GM21723 (cell line): ENCODE measurements at regions not wholly inside any gene's neighbourhood (a gene's known extent, or its start where the extent isn't known, plus 50 kb on each side); places are given as distances from the start of the nearest gene placed in this dataset.
"Not testable (repeated sequence)": the region's sequence is repeated elsewhere in the genome, so short reads cannot be mapped to it uniquely, and the experiment has no call there.

Experiments used
- ATAC-seq: cut with Tn5 transposase; IDR thresholded peaks from one replicate; pipeline ENCODE4 v1.9.1; 2021; ENCODE audit warnings: mild to moderate bottlenecking, moderate library complexity; ENCODE audit not compliant: unreplicated experiment

GRCh38 chr14:51342226-51342625 lies 102.2 kb downstream of the TMX1 start:
- ATAC-seq: no peak

GRCh38 chr14:51351997-51352396 lies 112.0 kb downstream of the TMX1 start:
- no peak for ATAC-seq

- no peak for ATAC-seq
Measured at GRCh38 chr14:51353901-51354300, 113.9 kb downstream of the TMX1 start.

DNA sequence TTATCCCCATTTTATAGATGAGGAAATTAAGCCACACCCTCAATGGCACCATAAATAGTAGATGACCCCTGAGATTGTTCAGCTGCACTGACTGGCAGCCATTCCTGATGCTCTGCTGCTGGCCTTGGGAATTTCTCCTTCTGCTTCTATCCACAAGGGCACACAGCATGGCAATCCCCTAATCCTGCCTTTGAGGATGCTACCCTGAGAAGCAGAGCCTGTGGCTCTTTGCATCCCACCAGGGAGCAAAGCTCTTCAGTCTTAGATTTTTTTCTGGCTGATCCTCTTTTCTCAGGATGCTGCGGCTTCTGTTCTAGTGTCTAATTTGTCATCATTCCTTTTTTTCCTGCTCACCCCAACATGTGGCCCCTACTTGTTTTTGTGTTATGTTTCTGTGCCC lies 114.8 kb downstream of the TMX1 start:
- no peak for ATAC-seq

GRCh38 chr14:51356381-51356780 lies 116.3 kb downstream of the TMX1 start:
- ATAC-seq: no peak

DNA sequence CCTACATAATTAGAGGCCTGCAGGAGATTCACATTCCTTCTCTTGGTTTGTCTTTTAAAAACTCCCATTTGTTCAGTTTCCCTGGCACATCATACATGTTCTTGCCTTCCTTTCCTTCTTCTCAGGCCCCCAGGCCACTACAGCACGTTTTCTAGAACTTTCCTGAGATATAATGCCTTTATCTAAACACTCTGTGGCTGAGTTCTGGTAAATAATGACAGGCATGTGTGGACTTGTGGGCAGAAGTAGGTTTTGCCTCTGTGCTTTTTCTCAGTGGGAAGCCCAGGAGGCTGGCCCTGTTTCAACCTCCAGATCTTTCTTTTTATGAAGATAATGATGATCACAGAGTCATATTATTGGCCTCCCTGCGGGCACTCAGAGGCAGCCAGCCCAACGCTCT lies 117.2 kb downstream of the TMX1 start:
- no peak for ATAC-seq

DNA sequence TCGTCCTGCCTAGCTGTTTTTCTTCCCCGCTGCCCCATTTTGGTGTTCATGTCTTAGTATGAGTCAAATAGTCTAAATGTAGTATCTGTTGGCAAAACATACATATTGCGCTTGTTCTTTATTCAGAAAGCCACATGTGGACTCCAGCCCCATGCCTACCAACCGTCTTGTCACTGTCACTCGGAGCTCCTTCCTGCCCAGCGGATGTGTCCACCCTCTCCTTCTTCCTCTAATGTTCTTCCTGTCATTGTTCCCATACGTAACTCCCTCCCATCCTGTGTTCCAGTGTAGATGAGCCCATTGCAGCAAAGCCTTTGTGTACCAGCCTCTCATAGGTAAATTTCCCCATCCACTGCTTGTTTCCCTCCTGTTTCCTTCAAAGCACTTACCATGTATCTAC lies 120.5 kb downstream of the TMX1 start:
- ATAC-seq: no peak

DNA sequence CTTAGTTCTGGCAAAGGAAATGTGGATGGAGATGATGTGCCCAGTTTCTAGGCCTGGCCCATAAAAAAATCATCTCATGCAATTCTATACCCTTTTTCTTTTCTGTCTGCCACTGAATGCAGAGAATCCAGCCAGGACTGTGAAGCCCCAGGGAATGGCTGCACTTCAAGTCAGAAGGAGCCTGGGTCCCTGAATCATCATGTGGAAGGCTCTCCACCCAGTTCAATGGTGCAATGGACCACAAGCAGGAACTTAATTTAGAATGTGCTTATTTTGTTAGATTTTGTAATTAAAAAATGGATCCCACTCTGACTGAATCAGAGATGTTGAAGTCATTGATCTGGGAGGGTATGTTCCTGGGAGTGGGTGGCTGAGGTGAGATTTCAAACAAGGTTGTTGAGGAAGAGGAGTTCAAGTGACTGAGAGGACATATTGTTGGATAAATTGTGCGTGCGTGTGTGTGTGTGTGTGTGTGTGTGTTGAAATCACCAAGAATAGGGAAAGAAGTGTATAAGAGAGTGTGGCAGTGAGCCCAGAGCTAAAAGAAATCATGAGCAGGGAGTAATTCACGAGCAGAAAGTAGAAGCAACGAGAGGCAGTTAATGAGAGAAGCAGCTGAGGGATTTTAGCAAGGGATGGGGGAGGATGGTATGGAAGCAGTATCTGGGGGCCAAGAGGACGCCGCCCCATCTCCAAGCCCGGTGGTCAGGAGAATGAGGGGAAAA lies 125.4 kb downstream of the TMX1 start:
- no peak for ATAC-seq

DNA sequence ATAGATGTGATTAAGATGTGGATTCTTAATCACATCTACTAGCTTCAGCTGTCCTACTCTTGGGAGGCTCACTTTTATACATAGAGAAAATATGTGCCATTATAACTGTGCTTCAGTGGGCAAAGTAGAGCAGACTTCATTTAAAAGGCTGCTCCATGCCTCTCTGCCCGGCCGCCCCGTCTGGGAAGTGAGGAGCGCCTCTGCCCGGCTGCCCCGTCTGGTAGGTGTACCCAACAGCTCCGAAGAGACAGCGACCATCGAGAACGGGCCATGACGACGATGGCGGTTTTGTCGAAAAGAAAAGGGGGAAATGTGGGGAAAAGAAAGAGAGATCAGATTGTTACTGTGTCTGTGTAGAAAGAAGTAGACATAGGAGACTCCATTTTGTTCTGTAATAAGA lies 126.4 kb downstream of the TMX1 start:
- not testable (repeated sequence) for ATAC-seq

DNA sequence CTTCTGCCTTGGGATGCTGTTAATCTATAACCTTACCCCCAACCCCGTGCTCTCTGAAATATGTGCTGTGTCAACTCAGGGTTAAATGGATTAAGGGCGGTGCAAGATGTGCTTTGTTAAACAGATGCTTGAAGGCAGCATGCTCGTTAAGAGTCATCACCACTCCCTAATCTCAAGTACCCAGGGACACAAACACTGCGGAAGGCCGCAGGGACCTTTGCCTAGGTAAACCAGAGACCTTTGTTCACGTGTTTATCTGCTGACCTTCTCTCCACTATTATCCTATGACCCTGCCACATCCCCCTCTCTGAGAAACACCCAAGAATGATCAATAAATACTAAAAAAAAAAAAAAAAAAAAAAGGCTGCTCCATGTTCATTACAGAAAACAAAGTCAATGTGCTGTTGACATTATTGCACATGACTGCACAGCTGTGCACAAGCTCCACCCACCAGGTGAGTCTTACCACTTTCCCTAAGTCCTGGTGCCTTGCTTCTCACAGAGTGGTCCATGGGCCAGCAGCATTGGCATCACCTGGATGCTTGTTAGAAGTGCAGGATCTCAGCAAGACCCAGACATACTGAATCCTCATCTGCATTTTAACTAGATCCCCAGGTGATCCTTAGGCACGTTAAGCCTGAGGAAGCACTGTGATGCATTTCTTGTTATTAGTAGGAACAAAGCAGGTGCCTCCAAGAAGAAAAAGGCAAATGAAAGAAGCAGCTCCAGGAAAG lies 127.0 kb downstream of the TMX1 start:
- not testable (repeated sequence) for ATAC-seq

- ATAC-seq: no peak
Measured at GRCh38 chr14:51367600-51367931, 127.5 kb downstream of the TMX1 start.

DNA sequence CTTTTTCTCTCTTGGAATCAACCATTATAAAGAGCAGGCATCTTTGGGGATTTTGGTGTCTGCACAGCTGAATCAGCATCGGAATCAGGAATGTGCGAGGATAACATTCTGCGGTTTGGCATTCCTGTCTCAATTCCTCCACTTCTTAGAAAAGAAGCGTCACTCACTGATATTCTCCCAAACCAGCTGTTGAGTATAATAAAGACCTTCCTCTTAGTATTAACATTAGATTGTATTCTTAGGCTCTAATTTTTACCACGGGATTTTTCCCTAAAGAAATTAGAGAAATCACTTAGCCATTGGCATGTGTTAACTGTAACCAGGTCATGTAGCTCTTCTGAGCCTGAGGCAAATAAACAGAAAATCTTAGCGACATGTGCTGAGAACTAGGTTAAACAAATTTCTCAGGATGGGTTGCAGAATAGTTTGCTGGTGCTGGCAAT lies 128.7 kb downstream of the TMX1 start:
- ATAC-seq: no peak

DNA sequence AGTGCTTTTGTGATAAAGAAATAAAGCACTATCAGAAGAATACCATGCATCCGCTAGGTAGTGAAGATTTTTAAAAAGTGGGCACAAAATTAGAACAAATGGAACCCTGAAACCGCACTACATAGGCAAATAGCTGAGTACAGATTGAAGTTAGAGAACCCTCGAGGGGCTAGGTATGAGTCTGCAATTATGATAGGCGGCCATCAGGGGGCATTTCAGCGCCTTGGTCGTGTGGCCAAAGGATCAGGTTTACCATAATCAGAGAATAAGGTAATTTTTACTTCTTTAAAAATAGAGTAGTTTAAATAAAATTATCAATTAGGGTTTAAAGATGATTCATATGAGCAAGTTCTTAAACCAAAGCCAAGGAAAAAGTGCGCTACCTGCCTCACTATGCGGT lies 129.8 kb downstream of the TMX1 start:
- no peak for ATAC-seq

GRCh38 chr14:51370758-51371386 lies 130.8 kb downstream of the TMX1 start:
- no peak for ATAC-seq

DNA sequence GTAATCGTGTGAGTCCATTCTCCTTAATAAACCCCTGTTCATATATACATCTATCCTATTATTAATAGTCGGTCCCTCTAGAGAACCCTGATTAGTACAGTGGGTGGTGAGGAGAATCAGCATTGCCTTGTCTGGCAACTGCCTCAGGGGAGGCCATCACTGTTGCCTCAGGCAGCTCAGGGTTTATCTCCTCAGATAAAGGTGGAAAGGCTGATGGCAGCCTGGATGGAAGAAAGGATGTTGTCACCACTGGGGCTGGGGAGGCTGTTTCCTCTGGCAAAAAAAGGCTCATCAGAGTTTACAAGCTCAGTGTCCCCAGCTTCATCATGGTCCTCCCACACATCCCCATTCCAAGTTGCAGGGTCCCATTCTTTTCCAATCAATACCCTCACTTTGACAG lies 137.1 kb downstream of the TMX1 start:
- ATAC-seq: not testable (repeated sequence)

- no peak for ATAC-seq
Measured at GRCh38 chr14:51382506-51382905, 142.5 kb downstream of the TMX1 start.

GRCh38 chr14:51386411-51386810 lies 146.4 kb downstream of the TMX1 start:
- ATAC-seq: no peak

- ATAC-seq: no peak
Measured at GRCh38 chr14:51386983-51387735, 147.1 kb downstream of the TMX1 start.

GRCh38 chr14:51392416-51392815 lies 152.4 kb downstream of the TMX1 start:
- ATAC-seq: no peak

DNA sequence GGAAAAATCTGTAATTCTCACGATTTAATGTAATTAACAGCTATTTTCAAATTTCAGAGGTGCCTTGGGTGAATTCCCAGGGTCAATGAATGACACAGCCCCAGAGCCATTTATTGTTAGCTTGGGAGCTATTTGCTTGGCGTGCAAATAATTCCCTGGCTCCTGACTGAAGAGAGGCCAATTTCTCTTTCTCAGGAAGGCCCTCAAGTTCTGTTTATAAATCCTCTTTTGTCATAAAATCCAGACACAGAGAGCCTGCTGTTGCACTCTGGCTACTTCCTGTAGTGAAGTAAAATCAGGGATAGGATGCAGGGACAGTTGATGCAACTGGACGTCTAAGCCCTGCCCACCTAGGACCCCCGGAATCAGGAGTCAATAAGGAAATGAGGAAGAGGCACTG lies 154.3 kb downstream of the TMX1 start:
- no peak for ATAC-seq

GRCh38 chr14:51394804-51395203 lies 154.8 kb downstream of the TMX1 start:
- ATAC-seq: no peak
